Heart left ventricle (tissue), 13 donors: ENCODE measurements at regions not wholly inside any gene's neighbourhood (a gene's known extent, or its start where the extent isn't known, plus 50 kb on each side); places are given as distances from the start of the nearest gene placed in this dataset.

ENCODE experiments used
- CTCF ChIP-seq, 12 donors: fragments of 200-600 bp; sonication (generic) in 4 of 12; IDR thresholded peaks; one replicate each; pipeline versions ENCODE4 v1.5.0 to v1.8.0; 2018 to 2022; ENCODE audit warnings: antibody characterized with exemption in 12 of 12, mild to moderate bottlenecking in 5 of 12
- POLR2A ChIP-seq, 2 donors: fragments of 450-650 bp; IDR thresholded peaks; one replicate each; pipeline ENCODE4 v1.6.1; 2017; ENCODE audit warnings: antibody characterized with exemption in 2 of 2, mild to moderate bottlenecking in 2 of 2, moderate library complexity in 2 of 2
- donor health status: ischemic (EF 13 %, LVEDD 7.1; RV severe dilation, severe dysfunction).
- donor health status: DM: no; HTN: yes; CAD: no.
- donor health status: DM: no; HTN: no; CAD: no.
- donor health status: ischemic (EF 25% LVEDD 6.9; RV normal size, moderate dysfunction).
- donor health status: ischemic (EF 25% LVEDD 5.7; RV mildly dilated, moderate dysfunction).
- donor health status: ischemic (EF 35%, LVEDD 5.7; RV mildly dilated, moderate dysfunction).
- donor health status: nonischemic (EF 11% LVEDD 7.7; RV severe dilation, severe dysfunction).
- donor health status: DM: yes; HTN: yes; CAD: no.
- donor health status: PGD.
- donor health status: ischemic (EF 29% LVEDD 5.4; RV normal size, mild dysfunction).
- donor health status: nonischemic (EF 23%, LVEDD 6.1; RV moderate dilation, normal function).

GRCh38 chr10:10804061-10804460 is 213.6 kb upstream of the CELF2 start:
- TF ChIP-seq CTCF (IDR thresholded peaks at IDR 0.05) (no peak), POLR2A (IDR thresholded peaks at IDR 0.05) (no peak)
